SIG-M5 treated with dmso at 0.1 percent for 504 hours (cell line): ENCODE measurements at regions not wholly inside any gene's neighbourhood (a gene's known extent, or its start where the extent isn't known, plus 50 kb on each side); places are given as distances from the start of the nearest gene placed in this dataset.

Experiments used
- DNase-seq: peaks from one replicate; lab custom pipeline; 2025; ENCODE audit not compliant: unreplicated experiment; lab: John Stamatoyannopoulos, UW

DNA sequence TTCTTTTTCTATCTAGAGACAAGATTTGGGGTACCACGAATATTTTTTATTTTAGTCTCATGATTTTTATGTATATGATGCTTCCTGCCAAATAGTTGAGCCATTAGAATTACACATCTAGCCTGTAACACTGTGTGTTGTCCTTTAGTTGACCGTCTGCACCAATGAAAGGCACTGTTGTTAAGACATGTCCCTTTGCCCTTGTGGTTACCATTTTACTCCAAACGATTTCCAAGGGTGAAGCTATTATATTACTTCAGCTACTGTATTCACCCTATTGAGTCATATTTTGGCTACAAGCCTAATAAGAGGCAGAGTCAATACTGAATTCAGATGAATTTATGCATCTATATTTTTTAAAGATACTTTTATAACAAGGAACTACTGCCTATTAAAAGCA is 207.6 kb downstream of the CETN3 start:
- no peak for DNase-seq

- no peak for DNase-seq
These were observed 216.3 kb downstream of the CETN3 start for GRCh38 chr5:90193185-90193822.

DNA sequence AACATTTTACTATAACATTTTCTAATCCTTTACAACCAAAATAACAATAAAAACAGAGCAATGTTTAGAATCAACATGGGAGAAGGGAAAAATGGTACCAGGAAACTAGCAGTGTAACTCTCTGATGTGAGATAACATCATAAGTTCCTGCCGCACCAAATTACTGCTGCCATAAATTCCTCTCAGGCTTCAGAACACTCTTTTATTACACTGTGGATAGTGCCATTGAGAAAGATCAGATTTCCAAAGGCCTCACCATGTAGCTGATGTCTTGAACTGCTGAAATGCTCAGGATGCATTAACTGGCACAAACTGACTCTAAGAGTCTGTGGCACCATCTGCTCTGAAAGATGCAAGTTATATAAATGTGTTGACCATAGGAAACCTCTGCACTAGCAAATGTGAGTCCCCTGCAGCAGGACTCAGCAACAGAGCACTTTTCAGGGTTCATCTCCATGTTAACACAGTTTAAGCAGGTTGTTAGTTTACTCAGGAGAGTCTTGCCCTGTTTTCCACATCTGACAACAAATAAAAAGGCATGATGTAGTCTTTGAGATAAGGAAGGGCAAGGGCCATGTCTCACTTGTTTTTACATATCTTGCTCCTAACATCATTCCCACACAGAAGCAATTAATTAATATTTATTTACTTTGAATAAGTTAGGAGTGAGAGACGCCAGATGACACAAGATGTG is 218.1 kb downstream of the CETN3 start:
- no peak for DNase-seq

DNA sequence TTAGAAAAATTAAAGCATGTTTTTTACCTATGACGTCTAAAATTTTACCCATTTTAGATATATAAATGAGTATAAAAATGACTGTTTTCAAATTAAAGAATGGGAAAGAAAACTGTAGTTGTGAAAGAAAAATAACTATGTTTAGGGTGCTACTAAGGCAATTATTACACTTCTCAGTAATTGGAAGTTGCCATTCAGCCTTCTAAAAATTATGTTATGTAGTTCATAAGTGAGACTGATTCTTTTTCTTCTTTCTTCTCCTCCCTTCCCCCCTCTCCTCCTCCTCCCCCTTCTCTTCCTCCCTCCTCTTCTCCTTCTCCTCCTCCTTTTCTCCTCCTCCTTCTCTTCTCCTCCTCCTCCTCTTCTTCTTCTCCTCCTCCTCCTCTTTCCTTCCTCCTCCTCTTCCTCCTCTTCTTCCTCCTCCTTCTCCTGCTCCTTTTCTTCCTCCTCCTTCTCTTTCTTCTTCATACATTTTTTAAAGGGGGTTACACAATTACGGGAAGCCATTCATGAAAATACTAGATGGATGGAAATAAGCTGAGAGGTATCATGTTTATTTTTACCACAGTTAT is 223.6 kb downstream of the CETN3 start:
- no peak for DNase-seq

DNA sequence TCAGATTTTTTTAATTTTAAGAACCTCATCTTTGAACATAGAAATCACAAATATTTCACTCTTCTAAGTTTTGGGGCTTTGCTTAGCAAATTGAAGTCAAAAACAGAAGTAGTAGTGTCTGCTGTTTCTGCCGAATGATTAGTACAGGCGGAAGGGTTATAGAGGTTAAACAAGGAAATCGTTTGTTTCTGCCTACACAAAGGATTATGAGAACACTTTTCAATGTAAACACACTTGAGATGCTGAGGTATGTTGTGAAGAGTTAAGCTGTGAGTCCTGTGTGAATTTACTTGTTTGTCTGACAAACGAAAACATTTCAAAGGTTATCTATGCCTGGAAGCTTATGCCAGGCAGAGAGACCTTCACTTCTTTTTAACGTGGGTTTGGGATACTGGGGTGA is 224.8 kb downstream of the CETN3 start:
- DNase-seq: no peak

DNA sequence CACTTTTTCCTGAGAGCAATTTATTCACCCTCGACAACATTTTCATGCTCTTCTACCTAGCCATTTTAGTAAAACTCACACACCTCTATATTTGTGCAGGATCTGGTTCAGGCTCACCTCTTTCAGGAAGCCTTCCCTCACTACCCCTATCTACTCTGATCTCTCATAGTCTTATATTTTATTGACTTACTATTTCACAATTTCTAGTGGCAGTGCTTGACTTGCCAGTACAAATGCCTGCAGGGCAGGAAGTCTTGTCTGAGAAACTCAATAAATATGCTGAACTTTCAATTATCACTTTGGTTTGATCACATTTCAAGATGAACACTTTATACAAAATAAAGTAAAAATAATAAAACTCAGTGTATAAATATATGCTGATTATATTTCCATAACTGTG is 226.8 kb downstream of the CETN3 start:
- DNase-seq: no peak

DNA sequence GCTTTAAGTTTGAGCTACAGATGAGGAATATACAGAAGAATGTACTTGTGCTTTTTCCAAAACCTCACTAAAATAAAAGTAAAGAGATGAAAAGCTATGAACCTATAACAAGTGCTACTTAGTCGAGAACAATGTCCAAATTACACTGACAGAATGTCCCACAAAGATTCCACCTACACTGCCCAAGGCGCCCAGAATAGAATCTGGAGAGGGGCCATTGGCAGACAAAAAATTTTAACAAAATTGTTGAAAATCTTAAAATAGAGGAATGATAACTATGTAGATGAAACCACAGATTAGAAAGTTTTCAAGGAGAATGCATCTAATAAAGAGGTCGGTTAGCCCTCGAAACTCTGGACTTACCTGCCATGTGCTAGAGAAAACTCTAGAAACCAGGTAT is 235.3 kb downstream of the CETN3 start:
- DNase-seq: no peak

- no peak for DNase-seq
These were observed 236.1 kb downstream of the CETN3 start for GRCh38 chr5:90173299-90174030.

- no peak for DNase-seq
These were observed 238.1 kb downstream of the CETN3 start for GRCh38 chr5:90171466-90171865.

DNA sequence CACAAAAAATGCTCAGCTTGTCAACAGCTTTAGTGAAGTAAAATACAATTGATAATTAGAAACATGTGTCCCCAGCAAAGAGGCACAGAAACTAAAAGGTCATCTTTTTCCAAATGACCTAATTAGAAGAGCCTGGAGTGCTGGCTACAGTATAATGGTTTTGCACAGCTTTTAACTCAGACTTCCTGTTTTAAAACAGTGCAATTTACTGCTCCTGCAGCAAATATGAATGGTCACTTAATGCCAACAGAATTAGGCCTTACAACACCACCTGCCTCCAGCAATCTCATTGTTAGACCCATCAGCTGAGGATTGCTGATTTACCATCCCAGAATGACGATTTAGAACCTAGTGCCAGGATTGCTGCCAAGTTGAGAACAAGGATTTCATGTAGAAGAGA is 239.3 kb downstream of the CETN3 start:
- DNase-seq: no peak

GRCh38 chr5:90169078-90169477 is 240.5 kb downstream of the CETN3 start:
- no peak for DNase-seq

DNA sequence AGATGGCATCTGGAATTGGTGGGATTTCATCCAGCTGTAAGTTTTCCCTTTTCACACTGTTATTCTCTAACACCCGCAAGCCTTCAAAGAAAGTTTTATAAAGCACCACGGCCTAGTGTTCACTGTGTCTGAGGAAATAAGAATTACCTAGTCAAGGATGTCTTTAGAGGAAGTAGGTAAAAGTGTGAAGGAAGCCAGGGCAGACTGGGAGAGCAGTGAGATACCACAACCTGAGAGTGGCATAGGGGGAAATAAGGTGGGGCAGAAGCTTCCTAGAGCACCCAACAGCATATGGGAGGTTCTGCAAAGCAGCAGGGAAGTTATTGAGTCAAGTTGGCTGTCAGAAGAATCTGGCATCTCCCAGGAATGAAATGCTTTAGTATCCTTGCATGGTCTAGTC is 241.2 kb downstream of the CETN3 start:
- DNase-seq: no peak

GRCh38 chr5:90166816-90167215 is 242.7 kb downstream of the CETN3 start:
- DNase-seq: no peak

- DNase-seq: no peak
These were observed 247.2 kb downstream of the CETN3 start for GRCh38 chr5:90162324-90162723.

DNA sequence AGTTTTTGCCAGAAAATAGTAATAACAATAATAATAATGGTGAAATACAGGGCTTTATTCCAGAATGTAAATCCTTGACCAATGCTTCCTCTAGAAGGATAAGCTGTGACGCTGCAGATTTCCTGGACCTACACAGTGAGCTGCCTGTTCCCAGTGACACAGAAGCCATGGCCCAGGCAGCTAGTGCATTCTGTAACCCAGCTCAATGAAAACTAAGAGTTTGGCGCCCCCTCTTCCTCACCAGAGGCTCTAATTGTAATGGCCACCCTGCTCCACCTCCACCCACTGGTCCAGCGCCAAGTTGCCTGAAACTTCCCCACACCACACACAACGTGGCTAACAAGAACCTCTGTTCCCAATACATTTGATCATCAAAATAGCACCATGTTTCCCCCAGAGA is 248.1 kb downstream of the CETN3 start:
- DNase-seq: no peak

DNA sequence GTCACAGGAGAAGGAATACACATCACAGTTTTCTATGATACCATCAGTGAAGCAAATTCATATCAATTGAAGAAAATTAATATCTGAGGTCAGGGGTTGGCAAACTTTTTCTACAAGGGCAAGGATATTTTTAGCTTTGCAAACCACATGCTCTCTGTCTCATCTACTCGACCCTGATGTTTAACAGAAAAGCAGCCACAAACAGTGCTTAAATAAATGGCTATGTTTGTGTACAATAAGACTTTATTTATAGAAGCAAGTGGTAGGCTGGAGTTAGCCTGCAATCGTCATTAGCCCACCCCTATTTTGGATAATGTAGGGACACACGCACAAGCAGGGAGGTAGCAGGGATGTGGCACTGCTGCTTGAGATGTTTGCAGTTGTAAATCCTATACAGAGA is 251.4 kb downstream of the CETN3 start:
- no peak for DNase-seq

GRCh38 chr5:90153031-90153430 is 256.5 kb downstream of the CETN3 start:
- DNase-seq: no peak

GRCh38 chr5:90144625-90145327 is 264.8 kb downstream of the CETN3 start:
- DNase-seq: no peak

- no peak for DNase-seq
These were observed 267.0 kb downstream of the CETN3 start for GRCh38 chr5:90142541-90142940.

DNA sequence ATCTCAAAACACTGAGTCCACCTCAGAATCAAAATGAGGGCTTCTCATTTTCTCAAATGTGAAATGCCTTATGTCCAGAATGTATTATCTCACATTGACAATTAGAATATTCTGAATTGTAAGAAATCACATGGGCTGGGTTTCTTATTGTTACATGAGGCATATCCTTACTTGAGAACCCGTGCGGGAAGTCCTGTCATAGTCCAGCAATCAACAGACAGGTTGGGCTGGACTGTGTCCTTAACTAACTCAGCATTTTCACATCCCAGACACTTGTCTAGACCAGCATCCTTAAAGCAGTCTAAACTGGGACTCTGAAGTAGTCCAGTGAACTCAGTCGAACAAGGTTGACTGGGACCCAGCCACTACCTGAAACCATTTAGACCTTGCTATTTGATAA is 267.6 kb downstream of the CETN3 start:
- no peak for DNase-seq

GRCh38 chr5:90136952-90137528 is 272.5 kb downstream of the CETN3 start:
- no peak for DNase-seq
